ENCODE measurements at regions not wholly inside any gene's neighbourhood (a gene's known extent, or its start where the extent isn't known, plus 50 kb on each side); places are given as distances from the start of the nearest gene placed in this dataset.
"Not testable (repeated sequence)": the region's sequence is repeated elsewhere in the genome, so short reads cannot be mapped to it uniquely, and the experiment has no call there.

GRCh38 chr20:48375804-48376203 is 452.0 kb downstream of the PREX1 start:
- no peak for DNase-seq

DNA sequence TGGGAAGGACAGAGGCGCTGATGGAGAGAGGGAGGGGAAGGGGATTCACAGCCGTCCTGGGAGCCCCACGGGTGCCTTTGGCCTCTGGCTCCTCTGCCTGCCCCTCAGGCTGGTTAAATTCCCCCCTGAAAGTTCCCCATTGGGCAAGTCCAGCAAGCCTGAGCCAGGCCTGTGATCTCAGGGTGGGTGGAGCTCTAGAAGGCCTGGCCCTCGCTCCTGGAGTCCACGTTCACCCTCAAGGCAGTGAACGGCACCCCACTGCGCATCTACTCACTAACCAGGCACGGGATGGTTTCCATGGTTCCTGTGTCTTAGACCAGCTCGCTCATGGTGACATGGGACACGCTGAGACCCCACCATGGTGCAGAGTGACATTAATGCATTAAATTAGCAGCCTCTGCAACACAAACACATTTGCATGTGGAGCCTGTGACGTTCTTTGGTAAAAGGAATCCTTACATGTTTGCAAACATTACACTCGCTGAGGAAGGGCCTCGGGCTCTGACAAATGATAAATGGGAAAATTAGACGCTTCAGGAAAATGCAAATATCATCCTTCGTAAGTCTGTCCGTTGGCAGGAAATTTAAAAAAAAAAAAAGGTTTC is 452.7 kb downstream of the PREX1 start:
- DNase-seq: no peak

- DNase-seq: not testable (repeated sequence)
Measured at GRCh38 chr20:48374031-48374907, 453.5 kb downstream of the PREX1 start.

- no peak for DNase-seq
Measured at GRCh38 chr20:48373555-48373934, 454.3 kb downstream of the PREX1 start.

- not testable (repeated sequence) for DNase-seq
Measured at GRCh38 chr20:48372851-48373554, 454.8 kb downstream of the PREX1 start.

- DNase-seq: no peak
Measured at GRCh38 chr20:48371211-48371610, 456.6 kb downstream of the PREX1 start.

- DNase-seq: not testable (repeated sequence)
Measured at GRCh38 chr20:48368580-48369021, 459.2 kb downstream of the PREX1 start.

- not testable (repeated sequence) for DNase-seq
Measured at GRCh38 chr20:48367541-48368358, 460.0 kb downstream of the PREX1 start.

DNA sequence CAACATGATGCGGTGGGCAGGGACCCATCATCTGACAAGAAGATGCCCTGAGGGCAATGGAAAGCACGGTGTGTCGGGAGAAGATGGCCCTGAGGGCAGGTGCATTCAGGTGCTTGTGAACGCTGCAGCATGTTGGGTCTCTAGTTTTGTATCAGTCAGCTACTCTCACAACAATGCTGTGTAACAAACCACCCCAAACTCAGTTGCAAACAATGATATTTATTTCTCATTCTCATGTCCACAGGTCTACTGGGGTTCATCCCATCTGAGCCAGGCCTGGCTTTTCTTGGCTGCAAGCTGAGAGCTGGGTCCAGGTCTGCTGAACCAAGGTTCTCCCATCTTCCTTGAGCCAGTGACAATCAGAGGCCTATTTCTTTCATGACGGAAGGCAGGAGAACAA is 461.6 kb downstream of the PREX1 start:
- no peak for DNase-seq

- DNase-seq: no peak
Measured at GRCh38 chr20:48364688-48365421, 462.9 kb downstream of the PREX1 start.

DNA sequence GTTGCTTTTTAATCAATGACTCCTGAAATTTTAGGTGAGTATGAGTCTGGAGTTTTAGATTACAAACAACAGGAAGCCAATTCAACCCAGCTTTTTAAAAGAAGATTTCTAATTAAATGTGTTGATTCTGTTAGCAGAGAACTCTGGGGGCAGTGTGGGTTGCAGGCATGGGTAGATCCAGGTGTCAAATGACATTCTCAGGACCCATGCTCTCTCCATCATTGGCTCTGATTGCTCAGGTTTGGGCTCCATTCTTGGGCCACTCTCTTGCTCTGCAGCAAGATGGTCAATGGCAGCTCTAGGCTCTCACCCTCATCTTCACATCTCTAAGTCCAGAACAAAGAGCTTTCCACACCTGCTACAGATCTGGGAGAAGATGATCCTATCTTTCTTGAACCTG is 463.7 kb downstream of the PREX1 start:
- DNase-seq: no peak

GRCh38 chr20:48360342-48360975 is 467.3 kb downstream of the PREX1 start:
- no peak for DNase-seq

DNA sequence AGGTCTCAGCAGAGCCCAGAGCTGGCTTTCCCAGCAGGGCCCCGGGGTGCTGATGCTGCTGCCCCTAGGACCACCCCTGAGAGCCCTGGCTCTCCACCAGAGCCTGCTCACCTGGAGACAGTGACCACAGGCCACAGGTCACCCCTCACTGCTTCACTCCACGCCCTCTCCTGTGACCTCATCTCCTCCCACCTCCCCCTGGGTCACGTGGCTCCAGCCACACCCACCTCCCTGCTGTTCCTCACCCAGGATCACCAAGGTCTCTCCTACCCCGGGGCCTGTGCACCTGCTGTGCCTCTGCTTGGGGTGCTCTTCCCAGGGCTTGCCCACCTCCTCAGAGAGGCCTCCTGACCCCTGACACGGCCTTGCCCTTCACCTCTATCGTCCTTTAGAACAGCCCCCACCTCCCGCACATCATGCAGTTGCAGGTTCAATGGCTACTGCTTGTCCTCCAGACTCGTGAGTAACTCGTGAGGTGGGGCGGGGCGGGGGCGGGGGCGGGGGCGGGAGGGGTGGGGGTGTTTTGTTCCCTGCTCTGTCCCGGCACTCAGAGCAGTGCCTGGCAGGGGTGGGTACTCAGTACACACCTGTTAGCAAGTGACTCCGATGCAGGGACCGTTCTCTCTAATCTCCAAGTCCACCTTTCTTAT is 468.0 kb downstream of the PREX1 start:
- no peak for DNase-seq

- not testable (repeated sequence) for DNase-seq
Measured at GRCh38 chr20:48359055-48359390, 468.8 kb downstream of the PREX1 start.

- no peak for DNase-seq
Measured at GRCh38 chr20:48358176-48359054, 469.4 kb downstream of the PREX1 start.

DNA sequence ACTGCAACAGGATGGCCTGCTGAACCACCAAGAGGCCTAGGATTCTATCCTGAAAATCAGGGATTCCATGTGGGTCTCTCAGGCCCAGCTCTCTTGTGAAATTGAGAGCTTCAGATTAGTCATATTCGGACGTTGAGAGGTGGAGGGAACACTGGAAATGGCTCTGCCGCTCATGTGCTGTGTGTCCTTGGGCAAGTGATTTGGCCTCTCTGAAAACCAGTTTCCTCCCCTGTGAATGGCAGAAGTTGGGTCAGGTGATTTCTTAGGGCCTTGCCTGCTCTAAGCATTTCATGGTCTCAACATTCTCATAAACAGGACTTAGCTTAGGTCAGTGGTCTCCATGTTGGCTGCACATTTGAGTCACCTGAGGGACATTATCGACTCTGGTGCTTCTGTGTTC is 470.1 kb downstream of the PREX1 start:
- no peak for DNase-seq

DNA sequence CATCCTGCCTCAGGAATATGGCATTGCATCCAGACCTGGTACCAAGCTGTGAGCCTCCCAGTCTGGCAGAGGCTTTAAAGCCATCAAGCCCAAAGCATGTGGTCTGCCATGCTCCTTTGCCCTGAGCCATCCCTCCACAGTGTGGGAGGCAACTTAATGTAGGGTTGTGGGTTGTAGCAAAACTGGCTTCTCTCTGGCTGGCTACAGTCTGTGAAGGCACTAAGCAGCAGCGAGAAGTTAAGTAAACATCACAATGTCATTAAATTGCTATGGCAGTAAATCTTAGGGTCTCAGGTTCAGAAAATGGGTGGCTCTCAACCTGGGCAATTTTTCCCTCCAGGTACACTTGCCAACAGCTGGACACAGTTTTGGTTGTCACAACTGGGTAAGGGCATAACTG is 472.9 kb downstream of the PREX1 start:
- no peak for DNase-seq

DNA sequence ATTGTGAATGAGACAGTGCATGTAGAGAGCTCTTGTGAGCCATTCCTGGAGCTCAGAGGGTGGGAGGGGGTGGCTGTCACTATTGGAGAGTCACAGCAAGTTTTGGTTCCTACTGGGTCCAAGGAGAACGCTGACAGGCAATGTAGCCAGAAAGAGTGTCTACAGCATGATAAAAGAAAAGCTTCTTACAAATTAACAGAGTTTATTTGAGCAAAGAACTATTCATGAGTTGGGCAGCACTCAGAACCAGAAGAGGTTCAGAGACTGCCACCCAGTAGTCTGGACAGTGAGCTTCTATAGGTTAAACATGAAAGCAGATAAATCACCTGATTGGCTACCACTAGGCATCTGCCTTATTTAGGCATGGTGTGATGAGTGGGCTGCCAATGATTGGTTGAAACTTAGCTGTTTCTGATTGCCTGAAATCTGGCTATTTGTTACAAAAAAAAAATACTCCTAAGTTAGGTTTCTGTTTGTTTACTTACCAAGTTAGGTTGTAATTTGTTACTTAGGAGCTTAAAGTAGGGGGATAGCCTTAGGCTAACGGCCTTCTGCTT is 473.4 kb downstream of the PREX1 start:
- DNase-seq: no peak

DNA sequence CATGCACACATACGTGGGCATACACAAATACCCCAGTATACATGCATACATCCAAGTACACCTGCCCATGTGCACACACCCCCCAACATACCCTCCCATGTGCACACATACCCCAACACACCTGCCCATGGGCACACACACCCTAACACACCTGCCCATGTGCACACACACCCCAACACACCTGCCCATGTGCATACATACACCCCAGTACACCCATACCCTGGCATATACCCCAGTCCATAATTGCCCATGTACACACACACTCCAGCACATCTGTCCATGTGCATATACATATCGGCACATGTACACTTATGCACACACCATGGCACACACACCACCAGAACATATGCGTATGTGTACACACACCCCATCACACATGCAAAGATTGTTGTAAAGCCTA is 475.2 kb downstream of the PREX1 start:
- DNase-seq: no peak

- no peak for DNase-seq
Measured at GRCh38 chr20:48352042-48352441, 475.8 kb downstream of the PREX1 start.

Measured in NCI-H1105 (cell line).